KMS-11 (cell line): ENCODE measurements at regions not wholly inside any gene's neighbourhood (a gene's known extent, or its start where the extent isn't known, plus 50 kb on each side); places are given as distances from the start of the nearest gene placed in this dataset.

ENCODE experiments used
- H2AFZ ChIP-seq: fragments of 200-600 bp; sonication (generic); 2 replicates; pipeline ENCODE4 v1.6.1; 2016; ENCODE audit warnings: antibody characterized with exemption, mixed run types, low read depth
- H3K27ac ChIP-seq: fragments of 200-600 bp; sonication (generic); 2 replicates; pipeline ENCODE4 v1.6.1; 2016; ENCODE audit warnings: mild to moderate bottlenecking, mixed run types
- H3K27me3 ChIP-seq: fragments of 200-600 bp; sonication (generic); 2 replicates; pipeline ENCODE4 v1.6.1; 2017; ENCODE audit warnings: mild to moderate bottlenecking, low read depth, mixed run types, moderate library complexity; ENCODE audit not compliant: insufficient read depth
- H3K36me3 ChIP-seq: fragments of 200-600 bp; sonication (generic); 2 replicates; pipeline ENCODE4 v1.6.1; 2017; ENCODE audit warnings: mild to moderate bottlenecking, mixed run types; ENCODE audit not compliant: insufficient read depth
- H3K4me1 ChIP-seq: fragments of 200-600 bp; sonication (generic); 2 replicates; pipeline ENCODE4 v1.6.1; 2016; ENCODE audit warnings: mild to moderate bottlenecking, low read depth, mixed run types; ENCODE audit not compliant: poor library complexity, severe bottlenecking
- H3K4me2 ChIP-seq: fragments of 200-600 bp; sonication (generic); 2 replicates; pipeline ENCODE4 v1.7.0; 2016; ENCODE audit warnings: mild to moderate bottlenecking, mixed run types
- H3K4me3 ChIP-seq: fragments of 200-600 bp; sonication (generic); IDR thresholded peaks from 2 replicates; pipeline ENCODE4 v1.6.1; 2017; ENCODE audit warnings: low read depth, low read length, mixed read lengths; ENCODE audit not compliant: insufficient read depth
- H3K79me2 ChIP-seq: fragments of 200-600 bp; sonication (generic); 2 replicates; pipeline ENCODE4 v1.6.1; 2016; ENCODE audit warnings: low read depth, mixed run types; ENCODE audit not compliant: insufficient read depth
- H3K9ac ChIP-seq: fragments of 200-600 bp; sonication (generic); 2 replicates; pipeline ENCODE4 v1.6.1; 2016; ENCODE audit warnings: mild to moderate bottlenecking, mixed run types
- H4K20me1 ChIP-seq: fragments of 200-600 bp; sonication (generic); 2 replicates; pipeline ENCODE4 v1.6.1; 2016; ENCODE audit warnings: mild to moderate bottlenecking, mixed run types; ENCODE audit not compliant: insufficient read depth
- TF ChIP-seq, protein P1 (sequence below): fragments of 200-600 bp; sonication (generic); conservative IDR thresholded peaks from 2 replicates; pipeline ENCODE4 v1.6.1; 2017; ENCODE audit warnings: low read depth, mild to moderate bottlenecking, antibody characterized with exemption, low read length, moderate library complexity, mixed read lengths

DNA sequence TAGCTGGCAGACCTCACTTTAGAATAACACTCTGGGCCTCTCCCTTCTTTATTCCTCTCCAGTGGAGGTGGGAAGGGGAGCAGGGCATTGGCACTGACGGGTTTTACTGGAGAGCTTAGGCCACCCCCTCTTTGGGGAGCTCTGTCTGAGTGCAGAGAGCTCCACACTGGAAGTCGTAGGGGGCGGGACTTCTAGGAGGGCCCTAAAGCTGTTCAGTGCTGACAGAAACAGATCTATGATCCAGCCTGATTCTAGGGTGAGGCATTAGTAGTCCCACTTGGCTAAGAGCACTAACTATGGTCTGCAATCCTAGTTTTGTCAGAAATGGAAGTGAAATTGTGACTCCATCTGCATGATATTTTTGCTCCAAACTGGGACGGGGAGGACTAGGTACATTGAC, 138.7 kb downstream of the MIS18A start:
- no peak overlapping the region for H3K27ac ChIP-seq
- no peaks in the 10 kb centered on the region for H3K79me2 ChIP-seq
- no peak overlapping the region for H3K9ac ChIP-seq
- TF ChIP-seq, protein P1, sequence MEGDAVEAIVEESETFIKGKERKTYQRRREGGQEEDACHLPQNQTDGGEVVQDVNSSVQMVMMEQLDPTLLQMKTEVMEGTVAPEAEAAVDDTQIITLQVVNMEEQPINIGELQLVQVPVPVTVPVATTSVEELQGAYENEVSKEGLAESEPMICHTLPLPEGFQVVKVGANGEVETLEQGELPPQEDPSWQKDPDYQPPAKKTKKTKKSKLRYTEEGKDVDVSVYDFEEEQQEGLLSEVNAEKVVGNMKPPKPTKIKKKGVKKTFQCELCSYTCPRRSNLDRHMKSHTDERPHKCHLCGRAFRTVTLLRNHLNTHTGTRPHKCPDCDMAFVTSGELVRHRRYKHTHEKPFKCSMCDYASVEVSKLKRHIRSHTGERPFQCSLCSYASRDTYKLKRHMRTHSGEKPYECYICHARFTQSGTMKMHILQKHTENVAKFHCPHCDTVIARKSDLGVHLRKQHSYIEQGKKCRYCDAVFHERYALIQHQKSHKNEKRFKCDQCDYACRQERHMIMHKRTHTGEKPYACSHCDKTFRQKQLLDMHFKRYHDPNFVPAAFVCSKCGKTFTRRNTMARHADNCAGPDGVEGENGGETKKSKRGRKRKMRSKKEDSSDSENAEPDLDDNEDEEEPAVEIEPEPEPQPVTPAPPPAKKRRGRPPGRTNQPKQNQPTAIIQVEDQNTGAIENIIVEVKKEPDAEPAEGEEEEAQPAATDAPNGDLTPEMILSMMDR: no peak
- no peaks in the 10 kb centered on the region for H4K20me1 ChIP-seq
- H3K36me3 ChIP-seq: no peaks in the 10 kb centered on the region
- H3K4me1 ChIP-seq: no peaks in the 10 kb centered on the region
- no peak overlapping the region for H2AFZ ChIP-seq
- no peaks in the 10 kb centered on the region for H3K27me3 ChIP-seq
- H3K4me3 ChIP-seq: no peak overlapping the region
- no peak overlapping the region for H3K4me2 ChIP-seq

DNA sequence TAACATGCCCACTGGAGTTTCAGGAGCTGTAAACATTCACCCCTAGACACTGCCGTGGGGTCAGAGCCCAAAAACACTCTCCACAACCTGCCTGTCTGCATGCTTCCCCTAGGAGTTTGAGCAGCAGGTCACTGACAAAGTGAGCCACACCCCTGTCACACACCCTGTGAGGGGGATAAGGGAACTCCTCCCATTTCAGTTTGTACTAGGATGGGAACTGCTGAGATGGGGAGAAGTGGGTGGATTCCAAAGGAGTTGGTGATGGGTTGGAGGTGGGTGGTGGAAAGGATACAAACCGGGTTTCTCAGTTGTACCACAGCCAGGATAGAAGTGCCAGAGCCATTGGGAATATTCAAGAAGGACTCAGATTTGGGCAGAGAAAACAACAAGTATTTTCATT, 140.2 kb downstream of the MIS18A start:
- Histone ChIP-seq H3K27ac (no peak overlapping the region), H3K27me3 (no peaks in the 10 kb centered on the region), H3K9ac (no peak overlapping the region), H3K4me2 (no peak overlapping the region), H2AFZ (no peak overlapping the region), H3K4me1 (no peaks in the 10 kb centered on the region), H4K20me1 (no peaks in the 10 kb centered on the region), H3K79me2 (no peaks in the 10 kb centered on the region), H3K36me3 (no peaks in the 10 kb centered on the region), H3K4me3 (no peak overlapping the region)
- TF ChIP-seq, protein P1: no peak

DNA sequence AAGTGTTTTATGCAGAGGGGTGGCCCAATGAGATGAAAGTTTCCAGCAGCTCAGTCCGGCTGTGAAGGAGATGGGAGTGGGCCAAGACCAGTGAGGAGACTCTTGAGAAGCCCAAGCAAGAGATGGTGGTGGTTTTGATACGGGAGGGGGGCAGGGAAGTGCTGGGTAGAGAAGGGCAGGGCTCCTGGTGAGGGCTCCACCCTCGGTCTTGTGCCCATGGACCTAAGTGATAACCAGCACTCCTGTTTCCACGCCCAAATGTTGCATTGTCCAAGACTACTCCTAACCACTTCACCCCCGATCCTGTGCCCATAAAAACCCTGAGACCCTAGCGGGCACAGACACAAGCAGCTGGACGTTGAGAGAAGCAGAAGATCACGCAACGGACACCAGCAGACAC, 140.9 kb downstream of the MIS18A start:
- H3K36me3 ChIP-seq: no peaks in the 10 kb centered on the region
- H3K27ac ChIP-seq: no peak overlapping the region
- TF ChIP-seq, protein P1: no peak
- no peak overlapping the region for H2AFZ ChIP-seq
- no peak overlapping the region for H3K9ac ChIP-seq
- no peaks in the 10 kb centered on the region for H4K20me1 ChIP-seq
- no peaks in the 10 kb centered on the region for H3K4me1 ChIP-seq
- no peaks in the 10 kb centered on the region for H3K79me2 ChIP-seq
- H3K4me3 ChIP-seq: no peak overlapping the region
- no peaks in the 10 kb centered on the region for H3K27me3 ChIP-seq
- no peak overlapping the region for H3K4me2 ChIP-seq

DNA sequence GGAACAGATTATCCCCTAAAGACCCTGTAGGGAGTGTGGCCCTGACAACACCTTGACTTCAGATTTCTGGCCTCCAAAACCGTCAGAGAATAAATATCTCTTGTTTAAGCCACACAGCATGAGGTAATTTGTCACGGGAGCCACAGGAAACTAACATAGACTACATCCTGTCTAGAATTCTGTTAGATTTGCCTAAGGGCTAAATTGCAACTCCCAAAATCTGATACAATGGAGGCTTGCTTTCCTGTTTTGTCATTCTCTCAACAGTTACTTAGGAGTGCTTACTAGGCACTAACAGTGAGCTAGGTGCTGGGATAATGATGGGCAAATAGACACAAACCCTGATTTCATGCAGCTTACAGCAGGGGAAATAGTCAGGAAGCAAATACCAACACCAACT, 141.6 kb downstream of the MIS18A start:
- no peak overlapping the region for H3K27ac ChIP-seq
- no peaks in the 10 kb centered on the region for H3K27me3 ChIP-seq
- TF ChIP-seq, protein P1: no peak
- no peak overlapping the region for H2AFZ ChIP-seq
- H4K20me1 ChIP-seq: no peaks in the 10 kb centered on the region
- H3K79me2 ChIP-seq: no peaks in the 10 kb centered on the region
- no peaks in the 10 kb centered on the region for H3K36me3 ChIP-seq
- peaks cover under 1% of the 10 kb centered on the region for H3K4me1 ChIP-seq
- H3K4me2 ChIP-seq: no peak overlapping the region
- no peak overlapping the region for H3K4me3 ChIP-seq
- no peak overlapping the region for H3K9ac ChIP-seq
